Activated T-cell treated with anti-CD3 and anti-CD28 coated beads, Interleukin-2, amount 50 U/mL, for 72 hours (primary cell): ENCODE measurements at regions not wholly inside any gene's neighbourhood (a gene's known extent, or its start where the extent isn't known, plus 50 kb on each side); places are given as distances from the start of the nearest gene placed in this dataset.
"Not testable (repeated sequence)": the region's sequence is repeated elsewhere in the genome, so short reads cannot be mapped to it uniquely, and the experiment has no call there.

Experiments used
- ATAC-seq, 2 donors: fragments of 150-1000 bp; cut with Tn5 transposase; replicated peaks in 1 of 2; 2 replicates each; pipeline ENCODE4 v1.10.0; 2021; ENCODE audit warnings: moderate library complexity in 2 of 2, mild to moderate bottlenecking in 1 of 2
- DNase-seq, 2 donors: peaks; one replicate each; pipeline ENCODE4 v3.0.0; 2021 to 2022; ENCODE audit warnings: mixed read lengths in 1 of 2
- H3K27ac Mint-ChIP-seq: one replicate; pipeline ENCODE4 v1.8.0; 2022; ENCODE audit warnings: mild to moderate bottlenecking, moderate library complexity, mixed read lengths
- H3K27me3 Mint-ChIP-seq: one replicate; pipeline ENCODE4 v1.8.0; 2022; ENCODE audit warnings: low read depth, mixed read lengths
- H3K36me3 Mint-ChIP-seq, 2 donors: one replicate each; pipeline ENCODE4 v1.8.0; 2022; ENCODE audit warnings: mixed read lengths in 2 of 2, mild to moderate bottlenecking in 1 of 2; ENCODE audit not compliant: insufficient read depth in 2 of 2
- H3K4me1 Mint-ChIP-seq: one replicate; pipeline ENCODE4 v1.8.0; 2022; ENCODE audit warnings: low read depth, mixed read lengths
- H3K4me3 Mint-ChIP-seq, 2 donors: one replicate each; pipeline ENCODE4 v1.8.0; 2022; ENCODE audit warnings: mild to moderate bottlenecking in 2 of 2, mixed read lengths in 2 of 2, moderate library complexity in 2 of 2
- H3K9me3 Mint-ChIP-seq, 2 donors: one replicate each; pipeline ENCODE4 v1.8.0; 2022; ENCODE audit warnings: mixed read lengths in 2 of 2

- H3K4me1 Mint-ChIP-seq = no peaks in the 10 kb centered on the region
- no peak overlapping the region for H3K27ac Mint-ChIP-seq
- H3K9me3 Mint-ChIP-seq = no peaks in the 10 kb centered on the region
- H3K36me3 Mint-ChIP-seq = no peaks in the 10 kb centered on the region
- no peaks in the 10 kb centered on the region for H3K27me3 Mint-ChIP-seq
- H3K4me3 Mint-ChIP-seq = no peak overlapping the region
- no peak for DNase-seq
- ATAC-seq = no peak
Observed at GRCh38 chr3:153274561-153274960, 112.5 kb downstream of the RAP2B start.

GRCh38 chr3:153275514-153275913 lies 113.5 kb downstream of the RAP2B start:
- DNase-seq (no peak), ATAC-seq (no peak)
- Mint-ChIP-seq H3K36me3 (no peaks in the 10 kb centered on the region), H3K27me3 (no peaks in the 10 kb centered on the region), H3K9me3 (no peaks in the 10 kb centered on the region), H3K4me1 (no peaks in the 10 kb centered on the region), H3K4me3 (no peak overlapping the region), H3K27ac (no peak overlapping the region)

- Mint-ChIP-seq H3K4me3 (no peak overlapping the region), H3K9me3 (no peaks in the 10 kb centered on the region), H3K27ac (no peak overlapping the region), H3K27me3 (no peaks in the 10 kb centered on the region), H3K4me1 (no peaks in the 10 kb centered on the region), H3K36me3 (no peaks in the 10 kb centered on the region)
- no peak for DNase-seq
- ATAC-seq = no peak
Observed at GRCh38 chr3:153277029-153277428, 115.0 kb downstream of the RAP2B start.

- H3K4me3 Mint-ChIP-seq, ATAC-seq, H3K27me3 Mint-ChIP-seq, H3K36me3 Mint-ChIP-seq, H3K9me3 Mint-ChIP-seq, DNase-seq, H3K27ac Mint-ChIP-seq: not testable (repeated sequence)
- H3K4me1 Mint-ChIP-seq = peaks cover 18% of the 10 kb centered on the region
Observed at GRCh38 chr3:153281236-153281997, 119.4 kb downstream of the RAP2B start.

- peaks cover 23% of the 10 kb centered on the region for H3K4me1 Mint-ChIP-seq
- H3K27me3 Mint-ChIP-seq = no peaks in the 10 kb centered on the region
- ATAC-seq (no peak), DNase-seq (no peak)
- H3K27ac Mint-ChIP-seq = no peak overlapping the region
- H3K9me3 Mint-ChIP-seq = no peaks in the 10 kb centered on the region
- no peak overlapping the region for H3K4me3 Mint-ChIP-seq
- H3K36me3 Mint-ChIP-seq = no peaks in the 10 kb centered on the region
Observed at GRCh38 chr3:153282355-153282754, 120.3 kb downstream of the RAP2B start.

GRCh38 chr3:153284282-153284938 lies 122.4 kb downstream of the RAP2B start:
- H3K4me1 Mint-ChIP-seq = peaks cover 40% of the 10 kb centered on the region
- H3K27ac Mint-ChIP-seq = peak overlapping the region; percentile 38
- ATAC-seq (peak; percentile 59 to 65), DNase-seq (peak; percentile 39 to 46)
- H3K27me3 Mint-ChIP-seq = no peaks in the 10 kb centered on the region
- peak overlapping the region; percentile 41 to 62 for H3K4me3 Mint-ChIP-seq
- no peaks in the 10 kb centered on the region for H3K9me3 Mint-ChIP-seq
- H3K36me3 Mint-ChIP-seq = no peaks in the 10 kb centered on the region

- Mint-ChIP-seq H3K4me1 (peaks cover 43% of the 10 kb centered on the region), H3K4me3 (peak overlapping the region in 1 of 2 donors; percentile 23), H3K36me3 (no peaks in the 10 kb centered on the region), H3K9me3 (no peaks in the 10 kb centered on the region), H3K27ac (peak overlapping the region; percentile 39), H3K27me3 (no peaks in the 10 kb centered on the region)
- ATAC-seq = no peak
- DNase-seq = no peak
Observed at GRCh38 chr3:153285194-153285641, 123.2 kb downstream of the RAP2B start.

GRCh38 chr3:153285982-153286381 lies 124.0 kb downstream of the RAP2B start:
- Mint-ChIP-seq H3K4me3 (peak overlapping the region in 1 of 2 donors; percentile 78), H3K36me3 (no peaks in the 10 kb centered on the region), H3K27ac (peak overlapping the region; percentile 91), H3K27me3 (no peaks in the 10 kb centered on the region), H3K9me3 (no peaks in the 10 kb centered on the region), H3K4me1 (peaks cover 51% of the 10 kb centered on the region)
- no peak for DNase-seq
- peak; percentile 40 to 59 for ATAC-seq

- Mint-ChIP-seq H3K27me3 (no peaks in the 10 kb centered on the region), H3K27ac (peak overlapping the region; percentile 67), H3K9me3 (no peaks in the 10 kb centered on the region), H3K4me3 (peak overlapping the region in 1 of 2 donors; percentile 54), H3K4me1 (peaks cover 55% of the 10 kb centered on the region), H3K36me3 (no peaks in the 10 kb centered on the region)
- DNase-seq (no peak), ATAC-seq (peak; percentile 68 to 71)
Observed at GRCh38 chr3:153287017-153287416, 125.0 kb downstream of the RAP2B start.

GRCh38 chr3:153289334-153289808 lies 127.3 kb downstream of the RAP2B start:
- Mint-ChIP-seq H3K4me3 (peak overlapping the region in 1 of 2 donors; percentile 5), H3K27ac (peak overlapping the region; percentile 24), H3K4me1 (peaks cover 50% of the 10 kb centered on the region), H3K36me3 (no peaks in the 10 kb centered on the region), H3K9me3 (no peaks in the 10 kb centered on the region), H3K27me3 (no peaks in the 10 kb centered on the region)
- ATAC-seq (peak; percentile 30 to 34), DNase-seq (no peak)

GRCh38 chr3:153290268-153291015 lies 128.4 kb downstream of the RAP2B start:
- Mint-ChIP-seq H3K27ac (no peak overlapping the region), H3K4me1 (peaks cover 45% of the 10 kb centered on the region), H3K27me3 (no peaks in the 10 kb centered on the region), H3K36me3 (no peaks in the 10 kb centered on the region), H3K4me3 (no peak overlapping the region), H3K9me3 (no peaks in the 10 kb centered on the region)
- ATAC-seq (no peak), DNase-seq (no peak)

- Mint-ChIP-seq H3K4me3 (no peak overlapping the region), H3K27me3 (no peaks in the 10 kb centered on the region), H3K9me3 (no peaks in the 10 kb centered on the region), H3K36me3 (no peaks in the 10 kb centered on the region), H3K4me1 (peaks cover 38% of the 10 kb centered on the region), H3K27ac (no peak overlapping the region)
- ATAC-seq (no peak), DNase-seq (no peak)
Observed at GRCh38 chr3:153291059-153291685, 129.1 kb downstream of the RAP2B start.

- Mint-ChIP-seq H3K4me1 (peaks cover 27% of the 10 kb centered on the region), H3K27me3 (no peaks in the 10 kb centered on the region), H3K36me3 (no peaks in the 10 kb centered on the region), H3K4me3 (no peak overlapping the region), H3K27ac (no peak overlapping the region), H3K9me3 (no peaks in the 10 kb centered on the region)
- DNase-seq (no peak), ATAC-seq (no peak)
Observed at GRCh38 chr3:153293265-153293664, 131.2 kb downstream of the RAP2B start.
